A673 (cell line): ENCODE measurements at regions not wholly inside any gene's neighbourhood (a gene's known extent, or its start where the extent isn't known, plus 50 kb on each side); places are given as distances from the start of the nearest gene placed in this dataset.
A peak's percentile ranks its signal among the peaks of the same experiment; 100 is the strongest.

Experiments used
- BruUV-seq: library from RNA; stranded (reverse); fragments of 400-500 nt; replicated peaks from 2 replicates; lab custom pipeline; 2021; lab: Mats Ljungman, UMichigan
- CTCF ChIA-PET: fragments of 300-600 bp; sonication (Branson Sonifier 250); formaldehyde crosslinking; loops from one replicate; lab custom pipeline; 2022; ENCODE audit warnings: antibody characterized with exemption; lab: Charles Lee
- POLR2A ChIA-PET: fragments of 300-600 bp; sonication (Branson Sonifier 250); formaldehyde crosslinking; loops from one replicate; lab custom pipeline; 2022; ENCODE audit warnings: antibody characterized with exemption; ENCODE audit not compliant: low non-redundant PET; lab: Charles Lee
- DNase-seq: peaks from one replicate; pipeline ENCODE4 v3.0.0-alpha.2; 2015; ENCODE audit warnings: low spot score
- H3K27ac ChIP-seq: fragments of 200-600 bp; sonication (generic); 2 replicates; pipeline ENCODE4 v1.5.1; 2016; ENCODE audit warnings: mixed run types, low read depth, mild to moderate bottlenecking, mixed read lengths, antibody characterized with exemption, low read length; ENCODE audit not compliant: poor library complexity, severe bottlenecking
- H3K27me3 ChIP-seq: fragments of 200-600 bp; sonication (generic); replicated peaks from 2 replicates; pipeline ENCODE4 v1.6.1; 2017; ENCODE audit warnings: mixed run types, low read depth, mild to moderate bottlenecking, mixed read lengths, antibody characterized with exemption, low read length; ENCODE audit not compliant: insufficient read depth, poor library complexity
- H3K36me3 ChIP-seq: fragments of 200-600 bp; sonication (generic); 2 replicates; pipeline ENCODE4 v1.6.1; 2016; ENCODE audit warnings: mixed run types, mild to moderate bottlenecking, mixed read lengths, antibody characterized with exemption, low read length; ENCODE audit not compliant: insufficient read depth, poor library complexity, severe bottlenecking
- H3K4me1 ChIP-seq: fragments of 200-600 bp; sonication (generic); 2 replicates; pipeline ENCODE4 v1.6.1; 2017; ENCODE audit warnings: mixed run types, mild to moderate bottlenecking, mixed read lengths, antibody characterized with exemption, low read length; ENCODE audit not compliant: insufficient read depth, poor library complexity, severe bottlenecking
- H3K4me3 ChIP-seq: fragments of 200-600 bp; sonication (generic); 2 replicates; pipeline ENCODE4 v1.5.1; 2016; ENCODE audit warnings: low read depth, mixed run types, mild to moderate bottlenecking, mixed read lengths, low read length; ENCODE audit not compliant: poor library complexity, severe bottlenecking
- H3K9me3 ChIP-seq: fragments of 200-600 bp; sonication (generic); 2 replicates; pipeline ENCODE4 v1.6.1; 2016; ENCODE audit warnings: mixed run types, low read depth, mild to moderate bottlenecking, mixed read lengths, antibody characterized with exemption, low read length; ENCODE audit not compliant: poor library complexity, severe bottlenecking
- CTCF ChIP-seq: fragments of 300-800, 200-600 bp; sonication (generic); conservative IDR thresholded peaks from 2 replicates; pipeline ENCODE4 v1.5.1; 2017; ENCODE audit warnings: low read depth, mild to moderate bottlenecking, antibody characterized with exemption, low read length, moderate library complexity, mixed read lengths
- EZH2 ChIP-seq: fragments of 200-600 bp; sonication (generic); IDR thresholded peaks from 2 replicates; pipeline ENCODE4 v1.6.1; 2017; ENCODE audit warnings: borderline replicate concordance, low read depth, mild to moderate bottlenecking, mixed read lengths, antibody characterized with exemption, low read length; ENCODE audit not compliant: poor library complexity, severe bottlenecking
- intact Hi-C: fragments of 100-400 bp; cut with micrococcal nuclease; formaldehyde crosslinking; loops from one replicate; pipeline ENCODE4 v1.10.0; 2022; ENCODE audit not compliant: unreplicated experiment

GRCh38 chr9:135008416-135008815 is 79.1 kb upstream of the OLFM1 start:
- Histone ChIP-seq H3K4me3 (no peak overlapping the region), H3K36me3 (no peaks in the 10 kb centered on the region), H3K4me1 (no peaks in the 10 kb centered on the region), H3K9me3 (no peaks in the 10 kb centered on the region), H3K27ac (no peak overlapping the region), H3K27me3 (no peaks in the 10 kb centered on the region)
- intact Hi-C loops, result no loop called here
- TF ChIP-seq CTCF, result no peak
- no peak for TF ChIP-seq EZH2
- BruUV-seq, result no TSS peak
- CTCF ChIA-PET, result no interaction called here
- DNase-seq, result no peak
- POLR2A ChIA-PET, result no interaction called here

GRCh38 chr9:135009051-135009560 is 78.4 kb upstream of the OLFM1 start:
- POLR2A ChIA-PET, result no interaction called here
- Histone ChIP-seq H3K4me1 (no peaks in the 10 kb centered on the region), H3K4me3 (no peak overlapping the region), H3K9me3 (no peaks in the 10 kb centered on the region), H3K27me3 (no peaks in the 10 kb centered on the region), H3K36me3 (no peaks in the 10 kb centered on the region), H3K27ac (no peak overlapping the region)
- intact Hi-C loops, result no loop called here
- DNase-seq, result no peak
- TF ChIP-seq CTCF (no peak), EZH2 (no peak)
- BruUV-seq, result no TSS peak
- CTCF ChIA-PET, result no interaction called here

- no peak for TF ChIP-seq EZH2
- H3K4me1 ChIP-seq, result no peaks in the 10 kb centered on the region
- no peaks in the 10 kb centered on the region for H3K9me3 ChIP-seq
- no peaks in the 10 kb centered on the region for H3K36me3 ChIP-seq
- peak; percentile 14 for DNase-seq
- ChIA-PET POLR2A (no interaction called here), CTCF (no interaction called here)
- H3K27me3 ChIP-seq, result no peaks in the 10 kb centered on the region
- no peak overlapping the region for H3K27ac ChIP-seq
- no TSS peak for BruUV-seq
- H3K4me3 ChIP-seq, result no peak overlapping the region
- intact Hi-C loops, result no loop called here
Observed at GRCh38 chr9:135009794-135010585, 77.5 kb upstream of the OLFM1 start.

- intact Hi-C loops, result no loop called here
- no peak for DNase-seq
- no peaks in the 10 kb centered on the region for H3K9me3 ChIP-seq
- no peaks in the 10 kb centered on the region for H3K27me3 ChIP-seq
- H3K36me3 ChIP-seq, result no peaks in the 10 kb centered on the region
- ChIA-PET POLR2A (no interaction called here), CTCF (no interaction called here)
- no peak overlapping the region for H3K4me3 ChIP-seq
- H3K4me1 ChIP-seq, result no peaks in the 10 kb centered on the region
- no peak for TF ChIP-seq CTCF
- H3K27ac ChIP-seq, result no peak overlapping the region
- no TSS peak for BruUV-seq
Observed at GRCh38 chr9:135010586-135010860, 76.9 kb upstream of the OLFM1 start.
